K562 (cell line): ENCODE measurements at regions not wholly inside any gene's neighbourhood (a gene's known extent, or its start where the extent isn't known, plus 50 kb on each side); places are given as distances from the start of the nearest gene placed in this dataset.

Source experiments
- ATAC-seq: fragments of 200-7000 bp; cut with Tn5 transposase; 3 replicates; pipeline ENCODE4 v1.9.1; 2020; ENCODE audit warnings: moderate library complexity
- BruUV-seq: library from RNA; stranded (reverse); fragments of 400-500 nt; replicated peaks from 2 replicates; lab custom pipeline; 2021; lab: Mats Ljungman, UMichigan
- CTCF ChIA-PET: fragments of 300-600 bp; formaldehyde crosslinking; extraction: SDS; loops from one replicate; lab custom pipeline; 2021; ENCODE audit warnings: low intra/inter-chr PET ratio; lab: Yijun Ruan, JAX
- POLR2A ChIA-PET: fragments of 300-600, 350-650 bp; sonication (Branson Sonifier 250); formaldehyde crosslinking; extraction: SDS; loops from one replicate; lab custom pipeline; 2021; ENCODE audit warnings: antibody characterized with exemption, inconsistent platforms; lab: Yijun Ruan, JAX
- DNase-seq, 4 experiments: peaks; one replicate each; pipeline versions ENCODE4 v3.0.0 to v3.0.0-alpha.2; 2011 to 2018; ENCODE audit warnings: low spot score in 3 of 4, mixed read lengths in 3 of 4; ENCODE audit errors: extremely low read depth in 1 of 4
- FAIRE-seq: peaks from 2 replicates; lab custom pipeline; 2011; peaks lifted over from hg19 to GRCh38; lab: Jason Lieb, UNC
- H2AFZ ChIP-seq: 2 replicates; pipeline ENCODE4 v1.6.0; 2011; ENCODE audit warnings: low read depth, low read length, control low read depth, inconsistent platforms
- H3K27ac ChIP-seq: fragments of 200-600 bp; 3 replicates; pipeline ENCODE4 v1.8.0; 2011; ENCODE audit warnings: low read depth, mild to moderate bottlenecking, control low read depth, inconsistent platforms, low read length, moderate library complexity, mixed read lengths; ENCODE audit errors: extremely low read depth
- H3K27me3 ChIP-seq, 2 experiments: fragments of 300-600 bp in 1 of 2; 2 replicates in 1 of 2; 3 replicates in 1 of 2; pipeline versions ENCODE4 v1.6.0 to v1.8.0; 2011; ENCODE audit warnings: inconsistent platforms in 2 of 2, low read length in 2 of 2, mild to moderate bottlenecking in 1 of 2, mixed read lengths in 1 of 2, moderate library complexity in 1 of 2; ENCODE audit not compliant: control insufficient read depth in 2 of 2, insufficient read depth in 2 of 2
- H3K36me3 ChIP-seq: fragments of 300-600 bp; 3 replicates; pipeline ENCODE4 v1.8.0; 2011; ENCODE audit warnings: mild to moderate bottlenecking, low read length, inconsistent platforms; ENCODE audit not compliant: control insufficient read depth, insufficient read depth
- H3K4me1 ChIP-seq, 2 experiments: fragments of 200-600 bp in 1 of 2; replicated peaks in 1 of 2; 2 replicates in 1 of 2; 3 replicates in 1 of 2; pipeline versions ENCODE4 v1.5.1 to v1.8.0; 2011; ENCODE audit warnings: inconsistent platforms in 2 of 2, low read length in 2 of 2, mild to moderate bottlenecking in 1 of 2, mixed read lengths in 1 of 2, moderate library complexity in 1 of 2; ENCODE audit not compliant: control insufficient read depth in 2 of 2, insufficient read depth in 2 of 2
- H3K4me2 ChIP-seq: 2 replicates; pipeline ENCODE4 v1.6.1; 2011; ENCODE audit warnings: low read length, control low read depth, inconsistent platforms, mixed read lengths; ENCODE audit not compliant: insufficient read depth
- H3K4me3 ChIP-seq: fragments of 200-600 bp; sonication (generic), shearing (Covaris generic); 2 replicates; pipeline ENCODE4 v1.5.1; 2016; ENCODE audit warnings: control low read depth, inconsistent platforms
- H3K79me2 ChIP-seq: fragments of 200-600 bp; 3 replicates; pipeline ENCODE4 v1.8.0; 2011; ENCODE audit warnings: low read length, inconsistent platforms; ENCODE audit not compliant: control insufficient read depth, insufficient read depth
- H3K9ac ChIP-seq, 2 experiments: 2 replicates each; pipeline versions ENCODE4 v1.6.0 to v1.6.1; 2011; ENCODE audit warnings: low read depth in 2 of 2, low read length in 2 of 2, control low read depth in 1 of 2, inconsistent platforms in 1 of 2, mild to moderate bottlenecking in 1 of 2, mixed read lengths in 1 of 2; ENCODE audit not compliant: insufficient read depth in 1 of 2
- H3K9me1 ChIP-seq: one replicate; pipeline ENCODE4 v1.6.0; 2011; ENCODE audit warnings: inconsistent platforms, mild to moderate bottlenecking, low read length, moderate library complexity; ENCODE audit not compliant: control insufficient read depth, insufficient read depth
- H3K9me3 ChIP-seq: replicated peaks from 2 replicates; pipeline ENCODE4 v1.5.1; 2011; ENCODE audit warnings: low read depth, low read length, inconsistent platforms; ENCODE audit not compliant: control insufficient read depth, insufficient read depth
- H4K20me1 ChIP-seq: replicated peaks from 2 replicates; pipeline ENCODE4 v1.6.1; 2011; ENCODE audit warnings: low read length, inconsistent platforms, mixed read lengths; ENCODE audit not compliant: control insufficient read depth, insufficient read depth
- CBFA2T2 ChIP-seq: fragments of 450-650 bp; conservative IDR thresholded peaks from 2 replicates; pipeline ENCODE4 v1.6.1; 2017; ENCODE audit warnings: mild to moderate bottlenecking
- CBFA2T3 ChIP-seq: fragments of 450-650 bp; IDR thresholded peaks from 2 replicates; pipeline ENCODE4 v1.6.1; 2017
- CEBPB ChIP-seq: fragments of 450-650 bp; IDR thresholded peaks from 2 replicates; pipeline ENCODE4 v1.6.1; 2016; ENCODE audit warnings: missing genetic modification characterization, missing compliant biosample characterization
- CEBPG ChIP-seq, 3 experiments: fragments of 200-800 bp in 1 of 3; sonication (Bioruptor generic) in 1 of 3; sonication (generic) in 1 of 3; formaldehyde crosslinking in 1 of 3; IDR thresholded peaks in 2 of 3; conservative IDR thresholded peaks in 1 of 3; 2 replicates each; pipeline versions ENCODE4 v1.6.1 to v1.8.0; 2016 to 2022; ENCODE audit warnings: missing compliant biosample characterization in 2 of 3, missing genetic modification characterization in 2 of 3, mild to moderate bottlenecking in 1 of 3, missing genetic modification reagents in 1 of 3
- CREM ChIP-seq: IDR thresholded peaks from 2 replicates; pipeline ENCODE4 v1.6.1; 2014; ENCODE audit warnings: antibody characterized with exemption, low read depth
- EP300 ChIP-seq: IDR thresholded peaks from 2 replicates; pipeline ENCODE4 v1.6.1; 2012; ENCODE audit warnings: low read length, improper control_type of control experiment
- FOXM1 ChIP-seq, 2 experiments: fragments of 450-650 bp in 1 of 2; sonication (generic) in 1 of 2; formaldehyde crosslinking in 1 of 2; IDR thresholded peaks; 2 replicates each; pipeline versions ENCODE4 v1.6.1 to v1.9.0; 2017 to 2022; ENCODE audit warnings: low read depth in 2 of 2, mild to moderate bottlenecking in 2 of 2, missing genetic modification reagents in 1 of 2, moderate library complexity in 1 of 2
- HNRNPLL ChIP-seq: fragments of 200-400 bp; formaldehyde crosslinking; IDR thresholded peaks from 2 replicates; pipeline ENCODE4 v1.6.1; 2017; ENCODE audit warnings: low read length, low read depth, mild to moderate bottlenecking; ENCODE audit not compliant: poor library complexity, severe bottlenecking
- NCOA4 ChIP-seq: fragments of 450-650 bp; IDR thresholded peaks from 2 replicates; pipeline ENCODE4 v1.6.1; 2018; ENCODE audit warnings: mild to moderate bottlenecking; ENCODE audit not compliant: partially characterized antibody
- SMARCE1 ChIP-seq: fragments of 450-650 bp; IDR thresholded peaks from 2 replicates; pipeline ENCODE4 v1.7.1; 2016; ENCODE audit warnings: mild to moderate bottlenecking
- SRSF1 ChIP-seq: fragments of 200-400 bp; formaldehyde crosslinking; IDR thresholded peaks from 2 replicates; pipeline ENCODE4 v1.6.1; 2017; ENCODE audit warnings: mild to moderate bottlenecking, low read depth, low read length, moderate library complexity
- WGBS: fragments of 100-300 bp; shearing (Covaris generic); methylation state at CpG from one replicate; pipeline ENCODE4 v1.1.6; 2016; ENCODE audit warnings: low coverage, mixed read lengths; ENCODE audit not compliant: insufficient coverage; ENCODE audit errors: missing lambda C conversion rate; 5-methylcytosine and 5-hydroxymethylcytosine counted together
- in situ Hi-C: fragments of 300-500 bp; cut with MboI; formaldehyde crosslinking; loops from 4 replicates; pipeline ENCODE4 v1.15.0; 2018; ENCODE audit warnings: inconsistent platforms, mixed read lengths
- intact Hi-C: fragments of 100-400 bp; cut with micrococcal nuclease; formaldehyde crosslinking; loops from 2 replicates; pipeline ENCODE4 v1.14.2; 2022
- TF ChIP-seq, protein P1 (sequence below): fragments of 200-800 bp; sonication (Bioruptor generic); IDR thresholded peaks from 2 replicates; pipeline ENCODE4 v1.6.1; 2017; ENCODE audit warnings: missing genetic modification characterization, missing compliant biosample characterization
- TF ChIP-seq, protein P2 (sequence below): sonication (generic); IDR thresholded peaks from 2 replicates; pipeline ENCODE4 v1.6.1; 2016

DNA sequence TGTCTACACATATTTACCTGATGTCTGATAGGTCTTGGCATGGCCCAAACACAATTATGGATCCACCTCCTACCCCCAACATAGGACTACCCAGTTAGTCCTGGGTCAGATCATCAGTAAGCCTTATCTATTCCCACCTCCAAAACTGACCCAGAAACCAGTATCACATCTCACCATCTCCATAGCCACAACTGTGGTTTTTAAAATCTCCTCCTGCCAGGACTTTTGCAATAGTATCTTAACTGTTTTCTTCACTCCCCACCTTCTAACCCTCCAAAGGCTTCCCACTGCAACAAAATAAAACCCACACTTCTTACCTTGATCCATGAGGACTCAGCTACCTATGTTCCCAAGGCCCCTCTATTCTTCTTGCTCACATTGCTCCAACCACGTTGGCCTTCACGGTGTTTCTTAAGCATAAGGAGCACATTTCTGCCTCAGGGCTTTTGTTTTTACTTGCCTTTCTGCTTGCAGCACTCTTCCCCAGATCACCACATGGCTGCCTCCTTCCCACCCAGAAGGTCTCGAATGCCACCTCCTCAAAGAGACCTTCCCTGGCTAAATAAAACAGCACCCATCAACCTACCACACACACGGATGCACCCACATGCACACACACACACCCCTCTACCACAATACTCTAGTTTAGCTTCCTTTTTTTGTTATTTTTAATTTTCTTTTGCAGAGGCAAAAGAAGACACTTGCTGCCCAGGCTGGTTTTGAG, 125.9 kb upstream of the SLC1A4 start:
- DNase-seq (no peak), ATAC-seq (no peak), FAIRE-seq (no peak)
- POLR2A ChIA-PET = interaction anchor here (0.7 to 1.7 kb wide), 3 partner anchors 209 to 400 kb away, joined by 3 to 7 read pairs (median 4); partner anchors contain the start of gene SERTAD2
- Histone ChIP-seq H3K9ac (no peak overlapping the region), H4K20me1 (no peaks in the 10 kb centered on the region), H3K4me2 (no peak overlapping the region), H3K79me2 (no peaks in the 10 kb centered on the region), H3K4me1 (peaks cover 31 to 41% of the 10 kb centered on the region in 2 experiments), H3K9me3 (peaks cover 4% of the 10 kb centered on the region; the same call in 1 of the 2 replicates), H3K4me3 (no peak overlapping the region), H3K36me3 (no peaks in the 10 kb centered on the region), H3K9me1 (no peaks in the 10 kb centered on the region), H2AFZ (peak overlapping the region; percentile 45; the same call in 1 of the 2 replicates), H3K27ac (no peak overlapping the region), H3K27me3 (no peaks in the 10 kb centered on the region)
- 41% methylated on average over 4 of the region's 4 CpGs for WGBS
- intact Hi-C loops (no loop called here), in situ Hi-C loops (loop anchor here (5.0 kb wide), 2 partner anchors 221 to 266 kb away; no protein-coding TSS in a partner anchor)
- CTCF ChIA-PET = interaction anchor here (0.5 to 1.3 kb wide), 2 partner anchors 217 to 218 kb away, joined by 3 read pairs; no protein-coding TSS in a partner anchor
- TF ChIP-seq SMARCE1 (peak; percentile 39; the same call in 1 of the 2 replicates), CBFA2T3 (peak; percentile 41), EP300 (peak; percentile 18; the same call in 1 of the 2 replicates), CREM (no peak), NCOA4 (no peak), SRSF1 (no peak), CEBPG (CRISPR knock-in tag; IDR thresholded peaks at IDR 0.05) (no peak), CEBPG (tag; conservative IDR thresholded peaks at IDR 0.05 in 1 of 2, IDR thresholded peaks at IDR 0.05 in 1 of 2) (0 out of 4 replicates have a peak, but pooled peaks of 1 of the 2 experiments have one; percentile 26), CEBPB (tag) (peak; percentile 52), CBFA2T2 (peak; percentile 24; the same call in 1 of the 2 replicates), HNRNPLL (peak; percentile 27), FOXM1 (IDR thresholded peaks at IDR 0.05; ENCODE audit: low read depth) (no peak), FOXM1 (CRISPR knock-in tag; IDR thresholded peaks at IDR 0.05; ENCODE audit: low read depth) (no peak)
- TF ChIP-seq, protein P1, sequence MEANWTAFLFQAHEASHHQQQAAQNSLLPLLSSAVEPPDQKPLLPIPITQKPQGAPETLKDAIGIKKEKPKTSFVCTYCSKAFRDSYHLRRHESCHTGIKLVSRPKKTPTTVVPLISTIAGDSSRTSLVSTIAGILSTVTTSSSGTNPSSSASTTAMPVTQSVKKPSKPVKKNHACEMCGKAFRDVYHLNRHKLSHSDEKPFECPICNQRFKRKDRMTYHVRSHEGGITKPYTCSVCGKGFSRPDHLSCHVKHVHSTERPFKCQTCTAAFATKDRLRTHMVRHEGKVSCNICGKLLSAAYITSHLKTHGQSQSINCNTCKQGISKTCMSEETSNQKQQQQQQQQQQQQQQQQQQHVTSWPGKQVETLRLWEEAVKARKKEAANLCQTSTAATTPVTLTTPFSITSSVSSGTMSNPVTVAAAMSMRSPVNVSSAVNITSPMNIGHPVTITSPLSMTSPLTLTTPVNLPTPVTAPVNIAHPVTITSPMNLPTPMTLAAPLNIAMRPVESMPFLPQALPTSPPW (CRISPR knock-in tag) = 0 out of 2 replicates have a peak, but pooled peaks have one; percentile 17
- TF ChIP-seq, protein P2, sequence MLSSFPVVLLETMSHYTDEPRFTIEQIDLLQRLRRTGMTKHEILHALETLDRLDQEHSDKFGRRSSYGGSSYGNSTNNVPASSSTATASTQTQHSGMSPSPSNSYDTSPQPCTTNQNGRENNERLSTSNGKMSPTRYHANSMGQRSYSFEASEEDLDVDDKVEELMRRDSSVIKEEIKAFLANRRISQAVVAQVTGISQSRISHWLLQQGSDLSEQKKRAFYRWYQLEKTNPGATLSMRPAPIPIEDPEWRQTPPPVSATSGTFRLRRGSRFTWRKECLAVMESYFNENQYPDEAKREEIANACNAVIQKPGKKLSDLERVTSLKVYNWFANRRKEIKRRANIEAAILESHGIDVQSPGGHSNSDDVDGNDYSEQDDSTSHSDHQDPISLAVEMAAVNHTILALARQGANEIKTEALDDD = peak; percentile 84
- BruUV-seq = no TSS peak
